ENCODE measurements at regions not wholly inside any gene's neighbourhood (a gene's known extent, or its start where the extent isn't known, plus 50 kb on each side); places are given as distances from the start of the nearest gene placed in this dataset.

DNA sequence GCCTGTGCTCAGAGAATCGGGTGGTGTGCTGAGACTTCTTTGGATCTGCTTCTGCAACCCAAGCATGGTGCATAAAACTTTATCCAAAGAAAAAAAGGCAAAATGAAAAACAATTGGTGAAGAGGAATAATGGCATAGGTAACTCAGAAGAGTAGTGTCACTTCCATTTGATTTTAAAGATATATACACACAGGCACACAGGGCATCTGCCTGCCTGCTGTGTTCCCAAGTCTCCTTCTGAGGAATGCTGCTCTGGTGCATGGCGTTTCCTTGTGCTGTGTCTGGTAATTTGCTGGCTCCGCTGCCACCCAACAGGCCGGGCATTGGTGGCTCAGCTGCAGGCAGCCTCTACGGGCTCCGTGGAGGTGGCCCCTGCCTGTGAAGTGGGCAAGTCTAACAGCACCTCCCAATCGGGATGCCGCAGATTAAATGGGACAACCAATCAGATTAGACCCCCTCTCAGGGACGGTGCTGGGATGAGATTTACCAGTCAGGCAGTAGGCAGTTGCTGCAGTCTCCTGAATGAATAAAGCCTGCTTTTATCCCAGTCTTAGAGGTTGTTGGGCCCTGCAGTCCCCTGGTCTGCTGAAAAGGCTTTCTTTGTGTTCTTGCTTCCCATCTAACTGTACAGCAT is 253.7 kb upstream of the RASGRP1 start:
- POLR2A ChIA-PET: no interaction called here

DNA sequence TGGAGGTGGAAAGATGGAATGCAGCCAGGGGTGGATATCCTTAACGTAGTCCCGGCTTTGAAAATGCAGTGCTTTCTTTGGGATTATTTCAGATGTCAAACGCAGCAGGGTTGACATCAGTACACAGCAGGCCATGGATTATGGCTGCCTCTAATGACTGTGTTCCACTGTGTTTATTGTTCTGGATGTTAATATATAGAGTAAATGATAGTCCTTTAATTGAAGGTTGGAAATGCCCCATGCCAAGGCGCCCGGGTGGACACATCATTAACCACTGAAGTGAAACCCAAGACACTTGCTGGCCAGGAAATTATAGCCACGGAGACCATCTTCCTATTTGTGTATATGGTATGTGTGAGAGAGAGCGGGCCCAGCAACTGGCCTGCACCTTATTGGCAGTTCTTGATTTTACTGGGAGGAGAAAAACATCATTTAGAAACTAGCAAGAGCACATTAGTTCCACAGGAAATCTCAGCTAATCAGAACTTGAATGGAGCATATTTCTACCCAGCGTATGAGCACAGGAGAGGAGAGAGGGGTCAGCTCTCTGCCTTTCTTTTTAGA is 254.9 kb upstream of the RASGRP1 start:
- Histone ChIP-seq H3K79me2 (ENCODE audit: control insufficient read depth, insufficient read depth, low read length) (no peaks in the 10 kb centered on the region), H2AFZ (ENCODE audit: low read depth, low read length) (peak overlapping the region; percentile 16), H3K4me1 (ENCODE audit: control insufficient read depth, extremely low read depth, insufficient read depth, low read length) (peaks cover 36% of the 10 kb centered on the region), H3K9me3 (replicated peaks; ENCODE audit: control insufficient read depth, insufficient read depth, low read length) (no peaks in the 10 kb centered on the region), H3K36me3 (ENCODE audit: control insufficient read depth in 2 of 2, extremely low read depth in 1 of 2, insufficient read depth in 2 of 2, low read length in 2 of 2) (no peaks in the 10 kb centered on the region), H3K9ac (replicated peaks; ENCODE audit: extremely low read depth, insufficient read depth, low read length) (no peak overlapping the region), H3K4me3 (replicated peaks in 1 of 3; ENCODE audit: insufficient read depth in 1 of 3, low read depth in 1 of 3, low read length in 3 of 3) (no peak overlapping the region), H3K4me2 (ENCODE audit: insufficient read depth, low read length) (no peak overlapping the region), H4K20me1 (replicated peaks; ENCODE audit: control insufficient read depth, extremely low read depth, insufficient read depth, low read length) (no peaks in the 10 kb centered on the region), H3K27me3 (ENCODE audit: control insufficient read depth in 2 of 2, insufficient read depth in 2 of 2, low read length in 2 of 2) (no peaks in the 10 kb centered on the region), H3K9me1 (replicated peaks; ENCODE audit: control insufficient read depth, extremely low read depth, insufficient read depth, low read length) (no peaks in the 10 kb centered on the region), H3K27ac (ENCODE audit: insufficient read depth, low read depth, low read length) (no peak overlapping the region)
- intact Hi-C loops (cut with micrococcal nuclease): loop anchor here (5.0 kb wide), 1 partner anchor 938 kb away; no protein-coding TSS in a partner anchor
- ChIA-PET POLR2A (no interaction called here), CTCF (interaction anchor here (1.1 to 6.1 kb wide), 2 partner anchors 112 to 171 kb away, joined by 3 to 40 read pairs; no protein-coding TSS in a partner anchor)
- dilution Hi-C loops (cut with MboI; ENCODE audit: extremely low pct_ligation_motif_present, low sequenced_read_pairs): no loop called here
- FAIRE-seq: no peak
- no TSS peak for BruUV-seq (replicated peaks)
- TF ChIP-seq FOS (IDR thresholded peaks at IDR 0.05; ENCODE audit: borderline replicate concordance, insufficient read depth, low read length) (no peak), MYC (IDR thresholded peaks at IDR 0.05; ENCODE audit: low read depth, low read length) (no peak), JUN (IDR thresholded peaks at IDR 0.05; ENCODE audit: borderline replicate concordance, insufficient read depth, insufficient read length, low read depth) (no peak), POLR2AphosphoS5 (IDR thresholded peaks at IDR 0.05; ENCODE audit: insufficient read depth, low read depth, low read length) (no peak)
- TF ChIP-seq, protein P1, sequence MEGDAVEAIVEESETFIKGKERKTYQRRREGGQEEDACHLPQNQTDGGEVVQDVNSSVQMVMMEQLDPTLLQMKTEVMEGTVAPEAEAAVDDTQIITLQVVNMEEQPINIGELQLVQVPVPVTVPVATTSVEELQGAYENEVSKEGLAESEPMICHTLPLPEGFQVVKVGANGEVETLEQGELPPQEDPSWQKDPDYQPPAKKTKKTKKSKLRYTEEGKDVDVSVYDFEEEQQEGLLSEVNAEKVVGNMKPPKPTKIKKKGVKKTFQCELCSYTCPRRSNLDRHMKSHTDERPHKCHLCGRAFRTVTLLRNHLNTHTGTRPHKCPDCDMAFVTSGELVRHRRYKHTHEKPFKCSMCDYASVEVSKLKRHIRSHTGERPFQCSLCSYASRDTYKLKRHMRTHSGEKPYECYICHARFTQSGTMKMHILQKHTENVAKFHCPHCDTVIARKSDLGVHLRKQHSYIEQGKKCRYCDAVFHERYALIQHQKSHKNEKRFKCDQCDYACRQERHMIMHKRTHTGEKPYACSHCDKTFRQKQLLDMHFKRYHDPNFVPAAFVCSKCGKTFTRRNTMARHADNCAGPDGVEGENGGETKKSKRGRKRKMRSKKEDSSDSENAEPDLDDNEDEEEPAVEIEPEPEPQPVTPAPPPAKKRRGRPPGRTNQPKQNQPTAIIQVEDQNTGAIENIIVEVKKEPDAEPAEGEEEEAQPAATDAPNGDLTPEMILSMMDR (IDR thresholded peaks at IDR 0.05; ENCODE audit: extremely low read depth in 1 of 2, insufficient read depth in 1 of 2, low read depth in 1 of 2, low read length in 2 of 2): no peak
- TF ChIP-seq, protein P2, sequence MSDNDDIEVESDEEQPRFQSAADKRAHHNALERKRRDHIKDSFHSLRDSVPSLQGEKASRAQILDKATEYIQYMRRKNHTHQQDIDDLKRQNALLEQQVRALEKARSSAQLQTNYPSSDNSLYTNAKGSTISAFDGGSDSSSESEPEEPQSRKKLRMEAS (IDR thresholded peaks at IDR 0.05; ENCODE audit: insufficient read depth, insufficient read length): no peak
- DNase-seq (ENCODE audit: low read depth, low spot score): no peak

More for the DNA sequence above, 253.7 kb upstream of the RASGRP1 start:
- no peaks in the 10 kb centered on the region for H3K27me3 ChIP-seq (ENCODE audit: control insufficient read depth in 2 of 2, insufficient read depth in 2 of 2, low read length in 2 of 2)
- peaks cover 24% of the 10 kb centered on the region for H3K4me1 ChIP-seq (ENCODE audit: control insufficient read depth, extremely low read depth, insufficient read depth, low read length)
- H2AFZ ChIP-seq (ENCODE audit: low read depth, low read length): no peak overlapping the region
- no peaks in the 10 kb centered on the region for H3K9me1 ChIP-seq (replicated peaks; ENCODE audit: control insufficient read depth, extremely low read depth, insufficient read depth, low read length)
- no peak for FAIRE-seq
- no peaks in the 10 kb centered on the region for H3K9me3 ChIP-seq (replicated peaks; ENCODE audit: control insufficient read depth, insufficient read depth, low read length)
- no peaks in the 10 kb centered on the region for H3K36me3 ChIP-seq (ENCODE audit: control insufficient read depth in 2 of 2, extremely low read depth in 1 of 2, insufficient read depth in 2 of 2, low read length in 2 of 2)
- no peaks in the 10 kb centered on the region for H4K20me1 ChIP-seq (replicated peaks; ENCODE audit: control insufficient read depth, extremely low read depth, insufficient read depth, low read length)
- TF ChIP-seq GATA2 (IDR thresholded peaks at IDR 0.05; ENCODE audit: insufficient read depth, insufficient read length, low read depth, low read length): peak; percentile 4
- no peak for TF ChIP-seq POLR2AphosphoS5 (IDR thresholded peaks at IDR 0.05; ENCODE audit: insufficient read depth, low read depth, low read length)
- H3K79me2 ChIP-seq (ENCODE audit: control insufficient read depth, insufficient read depth, low read length): no peaks in the 10 kb centered on the region
- DNase-seq (ENCODE audit: low read depth, low spot score): no peak
- no TSS peak for BruUV-seq (replicated peaks)
- intact Hi-C loops (cut with micrococcal nuclease): loop anchor here (1.0 to 5.0 kb wide), 2 partner anchors 26 to 939 kb away; no protein-coding TSS in a partner anchor
- dilution Hi-C loops (cut with MboI; ENCODE audit: extremely low pct_ligation_motif_present, low sequenced_read_pairs): no loop called here
- no peak overlapping the region for H3K9ac ChIP-seq (replicated peaks; ENCODE audit: extremely low read depth, insufficient read depth, low read length)
- peak overlapping the region; percentile 36 for H3K27ac ChIP-seq (ENCODE audit: insufficient read depth, low read depth, low read length)
- H3K4me2 ChIP-seq (ENCODE audit: insufficient read depth, low read length): no peak overlapping the region
- CTCF ChIA-PET: interaction anchor here (2.1 to 6.1 kb wide), 2 partner anchors 172 to 177 kb away, joined by 20 to 40 read pairs; no protein-coding TSS in a partner anchor
- H3K4me3 ChIP-seq (replicated peaks in 1 of 3; ENCODE audit: insufficient read depth in 1 of 3, low read depth in 1 of 3, low read length in 3 of 3): no peak overlapping the region

All from endothelial cell of umbilical vein (primary cell).